ENCODE measurements at regions not wholly inside any gene's neighbourhood (a gene's known extent, or its start where the extent isn't known, plus 50 kb on each side); places are given as distances from the start of the nearest gene placed in this dataset.
"Not testable (repeated sequence)": the region's sequence is repeated elsewhere in the genome, so short reads cannot be mapped to it uniquely, and the experiment has no call there.

DNA sequence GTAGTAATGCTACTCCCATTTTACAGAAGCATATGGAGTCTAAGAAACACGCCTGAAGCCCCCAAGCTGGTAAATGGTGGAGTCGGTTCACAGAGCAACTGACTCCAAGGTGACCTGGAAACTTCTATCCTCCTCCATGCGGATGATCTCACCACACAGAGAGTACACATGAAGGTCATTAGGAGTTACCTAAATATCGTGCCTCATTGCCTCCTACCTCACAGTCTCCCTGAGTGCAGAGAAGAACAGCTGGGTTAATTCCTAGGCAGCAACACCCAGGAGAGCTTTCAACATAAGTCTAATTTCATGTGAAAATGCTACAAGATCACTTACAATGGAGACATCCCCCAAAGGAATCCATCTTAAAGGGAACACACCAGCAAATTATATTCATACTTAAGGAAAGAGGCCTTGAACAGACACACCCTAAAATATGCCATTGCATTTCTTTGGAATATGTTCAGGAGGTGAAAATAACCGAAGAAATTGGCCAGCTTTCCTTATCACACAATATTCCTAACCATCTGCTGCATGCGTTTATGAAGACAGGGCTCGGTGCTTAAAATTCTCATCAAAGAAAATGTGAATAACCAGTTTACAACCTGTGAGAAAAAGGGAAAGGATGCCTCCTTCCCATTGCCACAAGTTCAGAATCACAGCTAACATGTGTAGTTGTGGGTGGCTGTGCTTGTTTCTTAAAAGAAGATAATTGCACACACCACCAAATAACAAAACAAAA is 203.6 kb upstream of the NBEA start:
- no peak for TF ChIP-seq EZH2phosphoT487 (IDR thresholded peaks at IDR 0.05; ENCODE audit: low read depth)
- TF ChIP-seq, protein P1, sequence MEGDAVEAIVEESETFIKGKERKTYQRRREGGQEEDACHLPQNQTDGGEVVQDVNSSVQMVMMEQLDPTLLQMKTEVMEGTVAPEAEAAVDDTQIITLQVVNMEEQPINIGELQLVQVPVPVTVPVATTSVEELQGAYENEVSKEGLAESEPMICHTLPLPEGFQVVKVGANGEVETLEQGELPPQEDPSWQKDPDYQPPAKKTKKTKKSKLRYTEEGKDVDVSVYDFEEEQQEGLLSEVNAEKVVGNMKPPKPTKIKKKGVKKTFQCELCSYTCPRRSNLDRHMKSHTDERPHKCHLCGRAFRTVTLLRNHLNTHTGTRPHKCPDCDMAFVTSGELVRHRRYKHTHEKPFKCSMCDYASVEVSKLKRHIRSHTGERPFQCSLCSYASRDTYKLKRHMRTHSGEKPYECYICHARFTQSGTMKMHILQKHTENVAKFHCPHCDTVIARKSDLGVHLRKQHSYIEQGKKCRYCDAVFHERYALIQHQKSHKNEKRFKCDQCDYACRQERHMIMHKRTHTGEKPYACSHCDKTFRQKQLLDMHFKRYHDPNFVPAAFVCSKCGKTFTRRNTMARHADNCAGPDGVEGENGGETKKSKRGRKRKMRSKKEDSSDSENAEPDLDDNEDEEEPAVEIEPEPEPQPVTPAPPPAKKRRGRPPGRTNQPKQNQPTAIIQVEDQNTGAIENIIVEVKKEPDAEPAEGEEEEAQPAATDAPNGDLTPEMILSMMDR (IDR thresholded peaks at IDR 0.05; ENCODE audit: low read depth, low read length) = no peak
- Histone ChIP-seq H3K9ac (ENCODE audit: low read length) (no peak overlapping the region), H3K79me2 (ENCODE audit: low read length) (no peaks in the 10 kb centered on the region), H3K36me3 (replicated peaks; ENCODE audit: low read depth, low read length) (no peaks in the 10 kb centered on the region), H3K9me3 (ENCODE audit: insufficient read depth, low read length) (no peaks in the 10 kb centered on the region), H3K4me2 (ENCODE audit: low read length) (no peak overlapping the region), H2AFZ (ENCODE audit: low read depth, low read length) (no peak overlapping the region), H3K27ac (ENCODE audit: low read length) (no peak overlapping the region), H3K4me3 (ENCODE audit: low read length) (no peak overlapping the region), H3K4me1 (ENCODE audit: low read length) (no peaks in the 10 kb centered on the region), H3K27me3 (ENCODE audit: low read depth, low read length) (no peaks in the 10 kb centered on the region), H4K20me1 (ENCODE audit: insufficient read depth, low read length) (no peaks in the 10 kb centered on the region)

DNA sequence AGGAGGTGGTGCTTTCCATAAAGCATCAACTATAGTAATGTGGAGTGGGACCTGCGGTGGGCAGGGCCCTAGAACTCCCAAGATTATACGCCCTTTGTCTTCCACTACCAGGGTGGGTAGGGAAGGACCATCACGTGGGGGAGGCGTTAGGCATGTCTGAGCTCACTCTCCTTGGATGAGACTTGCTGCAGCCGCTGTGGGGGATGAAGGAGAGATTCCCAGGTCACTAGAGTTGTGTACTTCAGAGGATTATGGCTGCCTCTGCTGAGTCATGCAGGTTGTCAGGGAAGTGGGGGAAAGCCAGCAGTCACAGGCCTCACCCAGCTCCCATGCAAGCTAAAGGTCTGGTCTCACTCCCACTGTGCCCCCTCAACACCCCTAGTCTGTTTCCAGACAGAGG is 195.0 kb upstream of the NBEA start:
- not testable (repeated sequence) for H3K79me2 ChIP-seq (ENCODE audit: low read length); H3K4me2 ChIP-seq (ENCODE audit: low read length); H3K27me3 ChIP-seq (ENCODE audit: low read depth, low read length); H3K36me3 ChIP-seq (replicated peaks; ENCODE audit: low read depth, low read length); H3K4me3 ChIP-seq (ENCODE audit: low read length); H3K27ac ChIP-seq (ENCODE audit: low read length); H3K9ac ChIP-seq (ENCODE audit: low read length); H3K9me3 ChIP-seq (ENCODE audit: insufficient read depth, low read length); H3K4me1 ChIP-seq (ENCODE audit: low read length); H4K20me1 ChIP-seq (ENCODE audit: insufficient read depth, low read length); H2AFZ ChIP-seq (ENCODE audit: low read depth, low read length)

DNA sequence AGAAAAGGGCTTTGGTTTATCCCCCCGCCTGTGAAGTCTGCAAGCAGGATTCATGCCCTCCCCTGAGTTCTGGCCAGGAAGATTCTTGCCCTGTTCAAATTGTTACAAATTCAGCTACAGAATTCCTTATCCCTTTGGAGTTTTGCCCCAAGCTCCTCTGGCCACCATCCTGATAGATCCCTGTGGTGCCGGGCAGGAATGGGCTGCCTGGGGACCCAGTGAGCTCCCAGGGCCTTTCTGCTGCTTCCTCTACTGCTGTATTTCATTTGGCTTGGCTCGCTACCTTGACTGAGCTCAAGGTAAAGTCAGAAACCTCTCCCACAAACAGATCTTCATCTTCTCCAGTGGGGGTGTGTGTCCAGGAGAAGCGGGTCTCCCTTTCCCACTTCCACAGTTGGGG is 194.6 kb upstream of the NBEA start:
- Histone ChIP-seq H3K4me1 (ENCODE audit: low read length) (peaks cover 10% of the 10 kb centered on the region), H3K9ac (ENCODE audit: low read length) (no peak overlapping the region), H3K4me2 (ENCODE audit: low read length) (no peak overlapping the region), H3K36me3 (replicated peaks; ENCODE audit: low read depth, low read length) (no peaks in the 10 kb centered on the region), H3K9me3 (ENCODE audit: insufficient read depth, low read length) (no peaks in the 10 kb centered on the region), H3K27me3 (ENCODE audit: low read depth, low read length) (no peaks in the 10 kb centered on the region), H4K20me1 (ENCODE audit: insufficient read depth, low read length) (no peaks in the 10 kb centered on the region), H3K79me2 (ENCODE audit: low read length) (no peaks in the 10 kb centered on the region), H3K4me3 (ENCODE audit: low read length) (no peak overlapping the region), H3K27ac (ENCODE audit: low read length) (no peak overlapping the region), H2AFZ (ENCODE audit: low read depth, low read length) (no peak overlapping the region)
- TF ChIP-seq, protein P1 (IDR thresholded peaks at IDR 0.05; ENCODE audit: low read depth, low read length) = no peak
- TF ChIP-seq EZH2phosphoT487 (IDR thresholded peaks at IDR 0.05; ENCODE audit: low read depth) = no peak

DNA sequence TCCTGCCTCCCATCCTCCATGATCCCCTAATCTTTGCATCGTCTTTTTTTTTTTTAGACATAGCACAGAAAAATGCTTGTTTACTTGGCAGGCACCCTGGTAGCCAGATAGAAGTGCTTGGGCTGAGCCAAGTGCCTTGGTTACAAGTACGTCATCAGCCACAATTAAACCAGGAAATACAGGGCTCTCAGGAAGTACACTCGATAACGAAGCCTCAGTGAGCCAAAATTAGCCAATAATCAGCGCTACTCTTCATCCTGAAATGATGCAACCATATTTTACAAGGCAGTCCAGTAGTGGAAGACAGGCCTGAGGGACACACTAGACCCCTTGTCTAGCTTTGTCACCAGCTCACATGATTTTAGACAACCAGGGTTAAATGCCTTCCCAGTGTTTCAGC is 194.0 kb upstream of the NBEA start:
- TF ChIP-seq EZH2phosphoT487 (IDR thresholded peaks at IDR 0.05; ENCODE audit: low read depth) = no peak
- TF ChIP-seq, protein P1 (IDR thresholded peaks at IDR 0.05; ENCODE audit: low read depth, low read length) = no peak
- Histone ChIP-seq H3K4me1 (ENCODE audit: low read length) (peaks cover 10% of the 10 kb centered on the region), H3K4me3 (ENCODE audit: low read length) (no peak overlapping the region), H3K27ac (ENCODE audit: low read length) (no peak overlapping the region), H2AFZ (ENCODE audit: low read depth, low read length) (no peak overlapping the region), H3K36me3 (replicated peaks; ENCODE audit: low read depth, low read length) (no peaks in the 10 kb centered on the region), H3K9me3 (ENCODE audit: insufficient read depth, low read length) (no peaks in the 10 kb centered on the region), H3K9ac (ENCODE audit: low read length) (no peak overlapping the region), H4K20me1 (ENCODE audit: insufficient read depth, low read length) (no peaks in the 10 kb centered on the region), H3K4me2 (ENCODE audit: low read length) (no peak overlapping the region), H3K27me3 (ENCODE audit: low read depth, low read length) (no peaks in the 10 kb centered on the region), H3K79me2 (ENCODE audit: low read length) (no peaks in the 10 kb centered on the region)

Data from OCI-LY3 (cell line).